B cell (primary cell): ENCODE measurements at regions not wholly inside any gene's neighbourhood (a gene's known extent, or its start where the extent isn't known, plus 50 kb on each side); places are given as distances from the start of the nearest gene placed in this dataset.

ENCODE experiments used
- ATAC-seq: fragments of 200-7000 bp; cut with Tn5 transposase; one replicate; pipeline ENCODE4 v1.10.0; 2021; ENCODE audit warnings: low read depth, mild to moderate bottlenecking, moderate number of reproducible peaks, moderate library complexity
- CTCF ChIA-PET: fragments of 350-600 bp; sonication (Branson Sonifier 250); formaldehyde crosslinking; loops from one replicate; lab custom pipeline; 2021; ENCODE audit warnings: antibody characterized with exemption, inconsistent platforms; lab: Charles Lee
- POLR2A ChIA-PET: fragments of 350-600 bp; sonication (Branson Sonifier 250); formaldehyde crosslinking; loops from one replicate; lab custom pipeline; 2021; ENCODE audit warnings: antibody characterized with exemption; lab: Charles Lee
- DNase-seq: peaks from one replicate; pipeline ENCODE4 v3.0.0; 2013
- H2AFZ ChIP-seq: 2 replicates; pipeline ENCODE4 v1.6.1; 2012; ENCODE audit warnings: mild to moderate bottlenecking, low read depth, low read length; ENCODE audit not compliant: insufficient read depth, poor library complexity, severe bottlenecking
- H3K27ac ChIP-seq, 2 donors: 1 replicate in 1 of 2; 2 replicates in 1 of 2; pipeline ENCODE4 v1.5.1; 2012 to 2013; ENCODE audit warnings: low read length in 2 of 2, mild to moderate bottlenecking in 2 of 2, moderate library complexity in 1 of 2
- H3K27me3 ChIP-seq, 4 experiments: fragments of 200-600 bp in 1 of 4; sonication (generic) in 1 of 4; replicated peaks in 1 of 4; 1 replicate in 2 of 4; 2 replicates in 2 of 4; pipeline versions ENCODE4 v1.6.1 to v1.7.0; 2013 to 2016; ENCODE audit warnings: low read length in 3 of 4, mild to moderate bottlenecking in 2 of 4, mixed read lengths in 1 of 4, moderate library complexity in 1 of 4; ENCODE audit not compliant: insufficient read depth in 4 of 4, control insufficient read depth in 3 of 4; ENCODE audit errors: control extremely low read depth in 1 of 4
- H3K36me3 ChIP-seq, 2 experiments: replicated peaks in 1 of 2; 1 replicate in 1 of 2; 2 replicates in 1 of 2; pipeline versions ENCODE4 v1.6.1 to v1.7.1; 2013; ENCODE audit warnings: low read length in 1 of 2; ENCODE audit not compliant: insufficient read depth in 2 of 2, control insufficient read depth in 1 of 2; ENCODE audit errors: control extremely low read depth in 1 of 2, extremely low read depth in 1 of 2
- H3K4me1 ChIP-seq, 2 donors: fragments of 200-600 bp in 1 of 2; sonication (generic) in 1 of 2; 1 replicate in 1 of 2; 2 replicates in 1 of 2; pipeline versions ENCODE4 v1.5.1 to v1.6.1; 2013 to 2017; ENCODE audit warnings: low read length in 2 of 2; ENCODE audit not compliant: control insufficient read depth in 2 of 2, insufficient read depth in 2 of 2
- H3K4me2 ChIP-seq: replicated peaks from 2 replicates; pipeline ENCODE3; 2012; ENCODE audit warnings: mild to moderate bottlenecking, low read depth, low read length; ENCODE audit not compliant: poor library complexity, severe bottlenecking
- H3K4me3 ChIP-seq, 5 experiments: fragments of 200-600 bp in 1 of 5; sonication (generic) in 1 of 5; 1 replicate in 3 of 5; 2 replicates in 2 of 5; pipeline versions ENCODE4 v1.5.1 to v1.7.0; 2011 to 2016; ENCODE audit warnings: low read length in 4 of 5, mild to moderate bottlenecking in 4 of 5, low read depth in 2 of 5, control low read depth in 1 of 5, moderate library complexity in 1 of 5; ENCODE audit not compliant: insufficient read depth in 1 of 5; ENCODE audit errors: control extremely low read depth in 1 of 5, extremely low read depth in 1 of 5
- H3K79me2 ChIP-seq: fragments of 200-600 bp; sonication (generic); one replicate; pipeline ENCODE4 v1.6.0; 2016; ENCODE audit warnings: low read length; ENCODE audit not compliant: control insufficient read depth, insufficient read depth
- H3K9ac ChIP-seq: fragments of 200-600 bp; sonication (generic); 2 replicates; pipeline ENCODE4 v1.6.1; 2017; ENCODE audit warnings: mild to moderate bottlenecking, low read length, moderate library complexity
- H3K9me3 ChIP-seq, 3 donors: one replicate each; pipeline versions ENCODE4 v1.6.1 to v1.7.1; 2013; ENCODE audit warnings: low read length in 2 of 3; ENCODE audit not compliant: control insufficient read depth in 2 of 3, insufficient read depth in 1 of 3; ENCODE audit errors: control extremely low read depth in 1 of 3
- H4K20me1 ChIP-seq: 2 replicates; pipeline ENCODE4 v1.6.0; 2012; ENCODE audit warnings: mild to moderate bottlenecking, low read length; ENCODE audit not compliant: insufficient read depth, control insufficient read depth, poor library complexity, severe bottlenecking
- H3K27ac Mint-ChIP-seq: one replicate; pipeline ENCODE4 v1.8.0; 2021; ENCODE audit warnings: mixed read lengths
- H3K27me3 Mint-ChIP-seq: one replicate; pipeline ENCODE4 v1.8.0; 2021; ENCODE audit warnings: mixed read lengths
- H3K4me1 Mint-ChIP-seq: one replicate; pipeline ENCODE4 v1.8.0; 2021; ENCODE audit warnings: mixed read lengths
- H3K4me3 Mint-ChIP-seq: one replicate; pipeline ENCODE4 v1.8.0; 2021; ENCODE audit warnings: mixed read lengths
- H3K9me3 Mint-ChIP-seq: one replicate; pipeline ENCODE4 v1.8.0; 2022; ENCODE audit warnings: mixed read lengths; ENCODE audit not compliant: insufficient read depth
- CTCF ChIP-seq: fragments of 200-600 bp; IDR thresholded peaks from one replicate; pipeline ENCODE4 v1.8.0; 2022; ENCODE audit warnings: antibody characterized with exemption, mild to moderate bottlenecking
- EZH2 ChIP-seq: IDR thresholded peaks from 2 replicates; pipeline ENCODE4 v1.6.1; 2012; ENCODE audit warnings: borderline replicate concordance, low read depth, mild to moderate bottlenecking, moderate library complexity, low read length; ENCODE audit not compliant: insufficient read depth, poor library complexity, severe bottlenecking
- WGBS: methylation state at CpG from one replicate; pipeline ENCODE4 v1.1.5; 2013; ENCODE audit warnings: missing lambda C conversion rate; ENCODE audit not compliant: insufficient coverage; 5-methylcytosine and 5-hydroxymethylcytosine counted together
- intact Hi-C: fragments of 100-400 bp; cut with micrococcal nuclease; formaldehyde crosslinking; loops from one replicate; pipeline ENCODE4 v1.10.0; 2022

- intact Hi-C loops: no loop called here
- Mint-ChIP-seq H3K4me1 (no peaks in the 10 kb centered on the region), H3K27me3 (no peaks in the 10 kb centered on the region), H3K9me3 (peaks cover 3% of the 10 kb centered on the region), H3K4me3 (no peak overlapping the region), H3K27ac (no peak overlapping the region)
- TF ChIP-seq EZH2: no peak
- no peak for TF ChIP-seq CTCF
- ATAC-seq: no peak
- Histone ChIP-seq H3K9ac (no peak overlapping the region), H3K79me2 (no peaks in the 10 kb centered on the region), H3K27me3 (no peaks in the 10 kb centered on the region), H3K4me2 (no peak overlapping the region), H4K20me1 (no peaks in the 10 kb centered on the region), H3K36me3 (no peaks in the 10 kb centered on the region), H2AFZ (no peak overlapping the region), H3K4me3 (no peak overlapping the region), H3K27ac (no peak overlapping the region), H3K9me3 (no peaks in the 10 kb centered on the region), H3K4me1 (no peaks in the 10 kb centered on the region)
- no peak for DNase-seq
- ChIA-PET POLR2A (no interaction called here), CTCF (no interaction called here)
Measured at GRCh38 chr14:86639666-86640065, 1109.7 kb downstream of the FLRT2 start.

GRCh38 chr14:86639146-86639545 is 1109.2 kb downstream of the FLRT2 start:
- no peak overlapping the region for H3K4me3 Mint-ChIP-seq
- H3K4me1 ChIP-seq: no peaks in the 10 kb centered on the region
- H3K27ac Mint-ChIP-seq: no peak overlapping the region
- H3K79me2 ChIP-seq: no peaks in the 10 kb centered on the region
- DNase-seq (no peak), ATAC-seq (no peak)
- no peaks in the 10 kb centered on the region for H3K27me3 ChIP-seq
- WGBS: no CpG with 5 or more reads among the region's 5 CpGs
- no peaks in the 10 kb centered on the region for H3K9me3 ChIP-seq
- no peak overlapping the region for H3K4me2 ChIP-seq
- H3K36me3 ChIP-seq: no peaks in the 10 kb centered on the region
- no peak overlapping the region for H3K4me3 ChIP-seq
- no peak overlapping the region for H3K27ac ChIP-seq
- no peaks in the 10 kb centered on the region for H3K27me3 Mint-ChIP-seq
- CTCF ChIA-PET: no interaction called here
- H3K4me1 Mint-ChIP-seq: no peaks in the 10 kb centered on the region
- TF ChIP-seq EZH2: no peak
- TF ChIP-seq CTCF: no peak
- POLR2A ChIA-PET: no interaction called here
- intact Hi-C loops: no loop called here
- H3K9me3 Mint-ChIP-seq: peaks cover 3% of the 10 kb centered on the region
- H3K9ac ChIP-seq: no peak overlapping the region
- H4K20me1 ChIP-seq: no peaks in the 10 kb centered on the region
- H2AFZ ChIP-seq: no peak overlapping the region
